IMR-90 (cell line): ENCODE measurements at regions not wholly inside any gene's neighbourhood (a gene's known extent, or its start where the extent isn't known, plus 50 kb on each side); places are given as distances from the start of the nearest gene placed in this dataset.

Experiments used
- ATAC-seq: fragments of 200-7000 bp; cut with Tn5 transposase; 2 replicates; pipeline ENCODE4 v1.9.1; 2020; ENCODE audit warnings: low read depth, mild to moderate bottlenecking, moderate library complexity
- BruUV-seq: library from RNA; stranded (reverse); fragments of 400-500 nt; replicated peaks from 2 replicates; lab custom pipeline; 2021; lab: Mats Ljungman, UMichigan
- CTCF ChIA-PET: fragments of 300-600 bp; formaldehyde crosslinking; extraction: SDS; loops from one replicate; lab custom pipeline; 2021; ENCODE audit warnings: antibody characterized with exemption; lab: Yijun Ruan, JAX
- POLR2A ChIA-PET: fragments of 300-600 bp; sonication (Branson Sonifier 250); formaldehyde crosslinking; loops from one replicate; lab custom pipeline; 2022; ENCODE audit warnings: antibody characterized with exemption; ENCODE audit not compliant: unreplicated experiment; lab: Charles Lee
- DNase-seq: peaks from one replicate; pipeline ENCODE4 v3.0.0; 2013
- H2AFZ ChIP-seq: replicated peaks from 2 replicates; pipeline ENCODE3; 2013; ENCODE audit warnings: low read length, mild to moderate bottlenecking; ENCODE audit not compliant: poor library complexity
- H2AK5ac ChIP-seq: 2 replicates; pipeline ENCODE4 v1.6.1; 2013; ENCODE audit warnings: low read depth, low read length, inconsistent platforms
- H2AK9ac ChIP-seq: replicated peaks from 2 replicates; pipeline ENCODE3; 2013; ENCODE audit warnings: mild to moderate bottlenecking, low read depth, low read length, moderate library complexity; ENCODE audit not compliant: poor library complexity
- H2BK120ac ChIP-seq: 2 replicates; pipeline ENCODE4 v1.6.1; 2013; ENCODE audit warnings: low read depth, low read length, inconsistent platforms
- H2BK15ac ChIP-seq: 3 replicates; pipeline ENCODE4 v1.6.1; 2013; ENCODE audit warnings: low read depth, low read length, inconsistent platforms
- H2BK20ac ChIP-seq: 2 replicates; pipeline ENCODE4 v1.6.1; 2013; ENCODE audit warnings: low read depth, mild to moderate bottlenecking, inconsistent platforms, low read length, moderate library complexity
- H2BK5ac ChIP-seq: 2 replicates; pipeline ENCODE4 v1.6.1; 2013; ENCODE audit warnings: mild to moderate bottlenecking, low read depth, low read length, inconsistent platforms; ENCODE audit not compliant: poor library complexity, severe bottlenecking
- H3K14ac ChIP-seq: replicated peaks from 2 replicates; pipeline ENCODE4 v1.6.1; 2013; ENCODE audit warnings: low read depth, low read length, inconsistent platforms
- H3K18ac ChIP-seq: 2 replicates; pipeline ENCODE4 v1.6.1; 2013; ENCODE audit warnings: low read depth, low read length, control low read depth
- H3K23ac ChIP-seq: 2 replicates; pipeline ENCODE4 v1.6.1; 2013; ENCODE audit warnings: low read depth, low read length, inconsistent platforms
- H3K27ac ChIP-seq: 2 replicates; pipeline ENCODE4 v1.5.1; 2013; ENCODE audit warnings: mild to moderate bottlenecking, control low read depth, low read length; ENCODE audit not compliant: insufficient read depth
- H3K27me3 ChIP-seq: 2 replicates; pipeline ENCODE4 v1.6.1; 2013; ENCODE audit warnings: low read length; ENCODE audit not compliant: control insufficient read depth, insufficient read depth
- H3K36me3 ChIP-seq: 2 replicates; pipeline ENCODE4 v1.6.1; 2013; ENCODE audit warnings: low read length, mixed read lengths; ENCODE audit not compliant: control insufficient read depth, insufficient read depth
- H3K4ac ChIP-seq: 2 replicates; pipeline ENCODE4 v1.6.1; 2013; ENCODE audit warnings: low read depth, low read length, inconsistent platforms
- H3K4me1 ChIP-seq: 2 replicates; pipeline ENCODE4 v1.6.1; 2013; ENCODE audit warnings: low read length, mixed read lengths; ENCODE audit not compliant: control insufficient read depth, insufficient read depth
- H3K4me2 ChIP-seq: 2 replicates; pipeline ENCODE4 v1.6.1; 2013; ENCODE audit warnings: low read depth, mild to moderate bottlenecking, control low read depth, low read length, moderate library complexity
- H3K4me3 ChIP-seq: 2 replicates; pipeline ENCODE4 v1.5.1; 2013; ENCODE audit warnings: low read depth, mild to moderate bottlenecking, control low read depth, low read length, moderate library complexity; ENCODE audit not compliant: insufficient read depth
- H3K56ac ChIP-seq: 2 replicates; pipeline ENCODE4 v1.6.1; 2013; ENCODE audit warnings: low read length, inconsistent platforms; ENCODE audit not compliant: insufficient read depth; ENCODE audit errors: extremely low read depth
- H3K79me1 ChIP-seq, 2 experiments: 2 replicates each; pipeline ENCODE4 v1.6.1; 2013; ENCODE audit warnings: low read length in 2 of 2, inconsistent platforms in 1 of 2, low read depth in 1 of 2
- H3K9ac ChIP-seq: 2 replicates; pipeline ENCODE4 v1.6.1; 2013; ENCODE audit warnings: low read depth, low read length, control low read depth
- H3K9me1 ChIP-seq: 2 replicates; pipeline ENCODE4 v1.6.1; 2013; ENCODE audit warnings: low read length, inconsistent platforms; ENCODE audit not compliant: insufficient read depth
- H3K9me3 ChIP-seq: 2 replicates; pipeline ENCODE4 v1.6.1; 2013; ENCODE audit warnings: low read length; ENCODE audit not compliant: control insufficient read depth, insufficient read depth
- H4K20me1 ChIP-seq: 2 replicates; pipeline ENCODE4 v1.6.1; 2013; ENCODE audit warnings: low read length, inconsistent platforms; ENCODE audit not compliant: insufficient read depth
- H4K5ac ChIP-seq: 2 replicates; pipeline ENCODE4 v1.6.1; 2013; ENCODE audit warnings: mild to moderate bottlenecking, low read depth, low read length, control low read depth
- H4K8ac ChIP-seq, 2 experiments: 2 replicates each; pipeline ENCODE4 v1.6.1; 2013; ENCODE audit warnings: low read depth in 2 of 2, low read length in 2 of 2, control low read depth in 1 of 2, inconsistent platforms in 1 of 2
- H4K91ac ChIP-seq: 2 replicates; pipeline ENCODE4 v1.6.1; 2013; ENCODE audit warnings: low read depth, low read length, inconsistent platforms; ENCODE audit not compliant: insufficient read depth
- MXI1 ChIP-seq: IDR thresholded peaks from 2 replicates; pipeline ENCODE4 v1.6.1; 2012; ENCODE audit warnings: low read depth, mild to moderate bottlenecking, low read length, moderate library complexity, borderline replicate concordance
- SMC3 ChIP-seq: fragments of 150-350 bp; IDR thresholded peaks from 2 replicates; pipeline ENCODE4 v1.6.1; 2016; ENCODE audit warnings: low read depth, mild to moderate bottlenecking, antibody characterized with exemption, low read length, moderate library complexity
- WGBS, 2 experiments: methylation state at CpG; one replicate each; pipeline versions ENCODE4 v1.1.5 to v1.1.7; 2013; ENCODE audit warnings: missing lambda C conversion rate in 2 of 2; ENCODE audit not compliant: insufficient read length in 1 of 2; ENCODE audit errors: extremely low coverage in 2 of 2; 5-methylcytosine and 5-hydroxymethylcytosine counted together
- dilution Hi-C: fragments of 300-500 bp; cut with HindIII; formaldehyde crosslinking; loops from one replicate; pipeline ENCODE4 v1.14.3; 2018; ENCODE audit warnings: low sequenced_read_pairs; ENCODE audit not compliant: unreplicated experiment
- in situ Hi-C: fragments of 300-500 bp; cut with MboI; formaldehyde crosslinking; loops from 3 replicates; pipeline ENCODE4 v1.14.3; 2019; ENCODE audit warnings: low sequenced_read_pairs, inconsistent platforms, mixed read lengths
- intact Hi-C: fragments of 100-400 bp; cut with micrococcal nuclease; formaldehyde crosslinking; loops from 2 replicates; pipeline ENCODE4 v1.10.0; 2022
- TF ChIP-seq, protein P1 (sequence below): fragments of 150-350 bp; IDR thresholded peaks from 2 replicates; pipeline ENCODE4 v1.6.1; 2017; ENCODE audit warnings: mild to moderate bottlenecking, antibody characterized with exemption, low read length, low read depth

- H2AK5ac ChIP-seq: no peak overlapping the region
- no peak overlapping the region for H2BK5ac ChIP-seq
- 33% methylated on average over 3 of the region's 10 CpGs; no CpG with 5 or more reads in 1 of the 2 experiments for WGBS, 2 experiments
- no peaks in the 10 kb centered on the region for H3K9me1 ChIP-seq
- TF ChIP-seq MXI1 (no peak), SMC3 (no peak)
- TF ChIP-seq, protein P1, sequence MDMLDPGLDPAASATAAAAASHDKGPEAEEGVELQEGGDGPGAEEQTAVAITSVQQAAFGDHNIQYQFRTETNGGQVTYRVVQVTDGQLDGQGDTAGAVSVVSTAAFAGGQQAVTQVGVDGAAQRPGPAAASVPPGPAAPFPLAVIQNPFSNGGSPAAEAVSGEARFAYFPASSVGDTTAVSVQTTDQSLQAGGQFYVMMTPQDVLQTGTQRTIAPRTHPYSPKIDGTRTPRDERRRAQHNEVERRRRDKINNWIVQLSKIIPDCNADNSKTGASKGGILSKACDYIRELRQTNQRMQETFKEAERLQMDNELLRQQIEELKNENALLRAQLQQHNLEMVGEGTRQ: no peak
- no peak overlapping the region for H2BK120ac ChIP-seq
- no peak overlapping the region for H2BK20ac ChIP-seq
- H3K56ac ChIP-seq: no peak overlapping the region
- H3K9me3 ChIP-seq: no peaks in the 10 kb centered on the region
- CTCF ChIA-PET: no interaction called here
- POLR2A ChIA-PET: no interaction called here
- no peak overlapping the region for H3K18ac ChIP-seq
- no peak overlapping the region for H4K8ac ChIP-seq
- no peak overlapping the region for H2AK9ac ChIP-seq
- no peak overlapping the region for H4K91ac ChIP-seq
- no peaks in the 10 kb centered on the region for H4K20me1 ChIP-seq
- ATAC-seq (no peak), DNase-seq (no peak)
- no peak overlapping the region for H3K9ac ChIP-seq
- H4K5ac ChIP-seq: no peak overlapping the region
- no peak overlapping the region for H3K4me2 ChIP-seq
- no peak overlapping the region for H3K4me3 ChIP-seq
- H3K27me3 ChIP-seq: peaks cover 18% of the 10 kb centered on the region
- intact Hi-C loops: no loop called here
- no peaks in the 10 kb centered on the region for H3K79me1 ChIP-seq
- no peak overlapping the region for H2AFZ ChIP-seq
- H3K14ac ChIP-seq: no peak overlapping the region
- H3K4ac ChIP-seq: no peak overlapping the region
- H3K4me1 ChIP-seq: no peaks in the 10 kb centered on the region
- in situ Hi-C loops: no loop called here
- dilution Hi-C loops: no loop called here
- H3K36me3 ChIP-seq: no peaks in the 10 kb centered on the region
- H3K23ac ChIP-seq: no peak overlapping the region
- H3K27ac ChIP-seq: no peak overlapping the region
- H2BK15ac ChIP-seq: no peak overlapping the region
- BruUV-seq: no TSS peak
Measured at GRCh38 chr20:63081831-63082230, 75.1 kb upstream of the BHLHE23 start.
